Hepatocyte (in vitro differentiated cells): ENCODE measurements at regions not wholly inside any gene's neighbourhood (a gene's known extent, or its start where the extent isn't known, plus 50 kb on each side); places are given as distances from the start of the nearest gene placed in this dataset.

Experiments
- DNase-seq: peaks from one replicate; pipeline ENCODE4 v3.0.0-alpha.2; 2016; ENCODE audit warnings: low spot score
- H2AFZ ChIP-seq: fragments of 200-600 bp; sonication (generic); 2 replicates; pipeline ENCODE4 v1.6.0; 2016; ENCODE audit warnings: antibody characterized with exemption, mild to moderate bottlenecking
- H3K27ac ChIP-seq: fragments of 200-600 bp; sonication (generic); 2 replicates; pipeline ENCODE4 v1.5.1; 2016; ENCODE audit warnings: mild to moderate bottlenecking
- H3K27me3 ChIP-seq: fragments of 200-600 bp; sonication (generic); 2 replicates; pipeline ENCODE4 v1.6.1; 2016
- H3K36me3 ChIP-seq: fragments of 200-600 bp; sonication (generic); replicated peaks from 2 replicates; pipeline ENCODE4 v1.5.1; 2016; ENCODE audit warnings: low read depth; ENCODE audit not compliant: insufficient read depth
- H3K4me1 ChIP-seq: fragments of 200-600 bp; sonication (generic); 2 replicates; pipeline ENCODE4 v1.5.1; 2016; ENCODE audit warnings: mild to moderate bottlenecking, moderate library complexity; ENCODE audit not compliant: insufficient read depth
- H3K4me2 ChIP-seq: fragments of 200-600 bp; sonication (generic); 2 replicates; pipeline ENCODE4 v1.6.0; 2016
- H3K4me3 ChIP-seq: fragments of 200-600 bp; sonication (generic); 2 replicates; pipeline ENCODE4 v1.5.1; 2016; ENCODE audit warnings: mild to moderate bottlenecking
- H3K79me2 ChIP-seq: fragments of 200-600 bp; sonication (generic); 2 replicates; pipeline ENCODE4 v1.6.0; 2017; ENCODE audit warnings: mild to moderate bottlenecking
- H3K9me2 ChIP-seq: fragments of 200-600 bp; sonication (generic); replicated peaks from 2 replicates; pipeline ENCODE4 v1.6.0; 2017; ENCODE audit warnings: mild to moderate bottlenecking; ENCODE audit not compliant: insufficient read depth
- H3K9me3 ChIP-seq: fragments of 200-600 bp; sonication (generic); 2 replicates; pipeline ENCODE4 v1.5.1; 2016; ENCODE audit warnings: low read depth, mild to moderate bottlenecking
- H4K20me1 ChIP-seq: fragments of 200-600 bp; sonication (generic); 2 replicates; pipeline ENCODE4 v1.6.0; 2016; ENCODE audit warnings: mild to moderate bottlenecking; ENCODE audit not compliant: insufficient read depth, poor library complexity, severe bottlenecking
- CTCF ChIP-seq: fragments of 200-600 bp; sonication (generic); IDR thresholded peaks from 2 replicates; pipeline ENCODE4 v1.5.1; 2016; ENCODE audit warnings: antibody characterized with exemption, mild to moderate bottlenecking; ENCODE audit not compliant: poor library complexity
- EZH2 ChIP-seq: fragments of 200-600 bp; sonication (generic); IDR thresholded peaks from 2 replicates; pipeline ENCODE4 v1.6.1; 2016; ENCODE audit warnings: antibody characterized with exemption, mild to moderate bottlenecking, borderline replicate concordance
- EZH2phosphoT487 ChIP-seq: fragments of 200-600 bp; sonication (generic); IDR thresholded peaks from one replicate; pipeline ENCODE4 v1.6.1; 2018; ENCODE audit warnings: antibody characterized with exemption, mild to moderate bottlenecking, low read depth, moderate library complexity; ENCODE audit not compliant: unreplicated experiment, severe bottlenecking
- WGBS: methylation state at CpG from one replicate; pipeline ENCODE4 v1.1.6; 2016; ENCODE audit warnings: low lambda C conversion rate; ENCODE audit errors: missing lambda C conversion rate; 5-methylcytosine and 5-hydroxymethylcytosine counted together

- DNase-seq: peak; percentile 32
- Histone ChIP-seq H3K9me2 (no peaks in the 10 kb centered on the region), H4K20me1 (no peaks in the 10 kb centered on the region), H3K4me1 (no peaks in the 10 kb centered on the region), H3K9me3 (no peaks in the 10 kb centered on the region), H3K4me3 (no peak overlapping the region), H3K27ac (no peak overlapping the region), H3K79me2 (no peaks in the 10 kb centered on the region), H3K4me2 (peak overlapping the region; percentile 80), H3K36me3 (no peaks in the 10 kb centered on the region), H3K27me3 (peaks cover 83% of the 10 kb centered on the region), H2AFZ (peak overlapping the region; percentile 26)
- WGBS: 2% methylated on average over 33 of the region's 42 CpGs
- TF ChIP-seq EZH2: peak; percentile 67
- TF ChIP-seq EZH2phosphoT487: no peak
Measured at GRCh38 chr17:34156741-34157589, 98.1 kb upstream of the CCL2 start.

GRCh38 chr17:34161690-34162089 lies 93.4 kb upstream of the CCL2 start:
- no peak for DNase-seq
- Histone ChIP-seq H3K4me1 (peaks cover 4% of the 10 kb centered on the region), H3K36me3 (no peaks in the 10 kb centered on the region), H3K4me2 (no peak overlapping the region), H3K9me3 (no peaks in the 10 kb centered on the region), H3K79me2 (no peaks in the 10 kb centered on the region), H3K9me2 (no peaks in the 10 kb centered on the region), H4K20me1 (no peaks in the 10 kb centered on the region), H3K27me3 (peaks cover 57% of the 10 kb centered on the region), H3K4me3 (no peak overlapping the region), H3K27ac (no peak overlapping the region), H2AFZ (no peak overlapping the region)
- WGBS: 87% methylated on average over 4 of the region's 4 CpGs
- TF ChIP-seq EZH2 (no peak), EZH2phosphoT487 (no peak)

GRCh38 chr17:34163123-34163522 lies 92.0 kb upstream of the CCL2 start:
- no peaks in the 10 kb centered on the region for H3K9me3 ChIP-seq
- H3K4me3 ChIP-seq: no peak overlapping the region
- no peaks in the 10 kb centered on the region for H3K79me2 ChIP-seq
- peak overlapping the region; percentile 2 for H3K4me2 ChIP-seq
- H4K20me1 ChIP-seq: no peaks in the 10 kb centered on the region
- no peaks in the 10 kb centered on the region for H3K36me3 ChIP-seq
- no peaks in the 10 kb centered on the region for H3K9me2 ChIP-seq
- WGBS: 42% methylated on average over 5 of the region's 5 CpGs
- DNase-seq: no peak
- H3K27me3 ChIP-seq: peaks cover 44% of the 10 kb centered on the region
- no peak overlapping the region for H2AFZ ChIP-seq
- H3K27ac ChIP-seq: no peak overlapping the region
- H3K4me1 ChIP-seq: peaks cover 4% of the 10 kb centered on the region
- TF ChIP-seq EZH2phosphoT487 (no peak), CTCF (no peak), EZH2 (no peak)

- 18% methylated on average over 6 of the region's 6 CpGs for WGBS
- Histone ChIP-seq H3K27ac (no peak overlapping the region), H2AFZ (no peak overlapping the region)
Measured at GRCh38 chr17:34163646-34164045, 91.4 kb upstream of the CCL2 start.

More at GRCh38 chr17:34163646-34164045, 91.4 kb upstream of the CCL2 start:
- H3K9me2 ChIP-seq: no peaks in the 10 kb centered on the region
- TF ChIP-seq EZH2phosphoT487 (no peak), CTCF (peak; percentile 48), EZH2 (no peak)
- H3K4me1 ChIP-seq: peaks cover 4% of the 10 kb centered on the region
- H3K4me2 ChIP-seq: peak overlapping the region; percentile 2
- H3K9me3 ChIP-seq: no peaks in the 10 kb centered on the region
- H3K4me3 ChIP-seq: no peak overlapping the region
- DNase-seq: peak; percentile 33
- H3K79me2 ChIP-seq: no peaks in the 10 kb centered on the region
- peaks cover 39% of the 10 kb centered on the region for H3K27me3 ChIP-seq
- H4K20me1 ChIP-seq: no peaks in the 10 kb centered on the region
- no peaks in the 10 kb centered on the region for H3K36me3 ChIP-seq
